ENCODE measurements at regions not wholly inside any gene's neighbourhood (a gene's known extent, or its start where the extent isn't known, plus 50 kb on each side); places are given as distances from the start of the nearest gene placed in this dataset.

DNA sequence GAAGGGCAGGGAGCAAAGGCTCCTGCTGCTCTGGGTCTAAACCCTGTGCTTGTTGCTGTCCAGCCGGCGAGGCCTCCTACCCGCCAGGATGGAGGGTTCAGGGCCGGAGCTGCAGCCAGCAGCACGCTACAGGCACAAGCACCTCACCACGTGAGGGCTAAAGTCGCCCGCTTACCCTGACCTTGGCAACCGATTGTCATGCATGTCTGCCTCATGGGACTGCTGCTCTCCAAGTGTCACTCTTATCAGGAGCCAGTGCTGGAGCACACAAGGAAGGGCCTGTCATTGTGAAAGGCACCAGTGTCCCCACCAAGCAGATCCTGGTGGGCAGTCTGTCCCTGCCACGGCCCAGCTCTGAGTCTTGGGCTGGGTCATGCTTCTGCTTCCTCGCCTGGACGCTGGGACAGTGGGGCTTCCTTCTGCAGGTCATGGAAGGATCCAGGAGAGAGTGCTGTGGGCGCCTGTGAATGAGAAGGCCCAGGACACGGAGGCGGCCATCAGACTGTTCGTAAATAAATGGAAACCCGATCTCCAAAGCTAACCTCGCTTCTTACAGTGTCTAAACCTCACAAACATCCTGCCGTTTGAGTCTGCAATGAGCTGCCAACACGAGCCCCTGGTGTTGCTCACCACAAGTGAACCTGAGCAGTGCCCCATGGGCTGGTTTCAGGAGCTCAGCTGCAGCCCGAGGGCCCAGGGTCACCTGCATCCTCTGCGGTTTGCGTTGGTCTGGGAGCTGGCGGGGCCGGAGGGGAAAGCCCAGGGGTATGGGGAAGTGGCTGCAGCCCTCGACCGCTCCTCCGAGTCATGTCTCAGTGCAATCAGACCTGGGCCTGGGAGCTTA, 58.2 kb upstream of the RXRA start:
- no peaks in the 10 kb centered on the region for H3K9me3 Mint-ChIP-seq
- H3K36me3 Mint-ChIP-seq (ENCODE audit: low read depth), result no peaks in the 10 kb centered on the region
- H3K27me3 Mint-ChIP-seq, result peaks cover 45% of the 10 kb centered on the region
- H3K4me1 Mint-ChIP-seq (ENCODE audit: low read depth), result no peaks in the 10 kb centered on the region
- H3K27ac Mint-ChIP-seq, result no peak overlapping the region
- H3K4me3 Mint-ChIP-seq, result no peak overlapping the region
- DNase-seq, result no peak

DNA sequence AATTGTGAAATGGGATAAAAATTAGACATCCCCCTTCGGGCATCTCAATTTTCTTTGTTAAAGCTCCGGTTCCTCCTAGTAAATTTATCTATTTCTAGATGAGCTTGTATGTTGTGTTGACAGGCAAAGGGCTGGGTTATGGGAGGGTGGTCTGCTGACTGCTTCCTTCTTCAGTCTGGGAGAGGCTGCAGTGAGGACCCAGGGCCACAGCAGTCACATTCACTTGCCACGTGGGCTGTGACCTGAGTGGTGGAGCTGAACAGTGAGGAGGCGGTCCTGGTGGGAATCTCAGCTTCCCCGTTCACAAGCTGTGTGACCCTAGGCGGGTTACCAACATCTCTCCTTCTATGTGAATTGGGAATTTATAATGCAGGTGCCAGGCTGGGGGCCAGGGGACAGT, 57.5 kb upstream of the RXRA start:
- Mint-ChIP-seq H3K27me3 (peaks cover 47% of the 10 kb centered on the region), H3K4me3 (no peak overlapping the region), H3K4me1 (ENCODE audit: low read depth) (no peaks in the 10 kb centered on the region), H3K27ac (no peak overlapping the region), H3K9me3 (no peaks in the 10 kb centered on the region), H3K36me3 (ENCODE audit: low read depth) (no peaks in the 10 kb centered on the region)
- DNase-seq, result no peak

DNA sequence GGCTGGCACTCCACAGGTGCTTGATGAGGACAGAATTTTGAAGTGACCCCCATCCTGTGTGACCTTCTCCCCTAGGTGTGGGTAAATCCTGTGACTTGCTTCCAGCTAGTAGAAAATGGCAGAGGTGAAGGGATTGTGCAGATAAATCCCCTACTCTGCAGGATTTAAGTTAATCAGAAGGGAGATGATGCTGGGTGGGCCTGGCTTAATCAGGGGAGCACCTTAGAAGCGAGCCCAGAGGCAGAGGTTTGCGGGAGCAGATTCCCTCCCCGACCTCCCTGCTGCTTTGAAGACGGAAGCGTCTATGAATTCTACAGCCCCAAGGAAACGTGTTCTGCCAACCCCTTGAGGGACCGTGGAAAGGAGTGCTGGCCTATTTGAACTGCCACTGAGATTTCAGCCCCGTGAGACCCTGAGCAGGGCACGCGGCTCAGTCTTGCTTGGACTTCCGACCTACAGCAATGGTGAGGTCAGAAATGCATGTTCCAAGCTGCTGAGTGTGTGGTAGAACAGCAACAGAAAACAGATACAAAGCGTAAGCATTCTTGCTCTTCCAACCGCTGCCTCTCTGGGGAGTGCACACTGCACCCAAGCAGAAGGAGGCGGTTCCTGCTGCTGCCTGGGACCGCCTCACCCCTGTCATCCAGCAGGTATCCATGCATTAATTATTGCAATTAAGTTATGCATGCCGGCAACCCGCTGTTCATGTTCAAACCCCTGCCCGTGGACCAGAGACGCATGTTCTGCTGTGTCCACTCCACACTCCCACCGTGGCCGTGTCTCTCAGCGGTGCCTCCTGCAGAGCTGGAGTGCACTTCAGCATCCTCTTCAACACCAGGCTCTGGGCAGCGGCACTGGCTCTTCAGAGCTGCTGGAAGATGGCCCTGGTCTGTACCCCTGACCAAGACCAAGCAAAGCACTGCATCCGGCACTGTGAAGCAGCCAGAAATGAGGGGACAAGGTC, 54.6 kb upstream of the RXRA start:
- Mint-ChIP-seq H3K27me3 (peaks cover 36% of the 10 kb centered on the region), H3K36me3 (ENCODE audit: low read depth) (no peaks in the 10 kb centered on the region), H3K27ac (no peak overlapping the region), H3K4me3 (no peak overlapping the region), H3K4me1 (ENCODE audit: low read depth) (no peaks in the 10 kb centered on the region), H3K9me3 (no peaks in the 10 kb centered on the region)
- DNase-seq, result no peak

DNA sequence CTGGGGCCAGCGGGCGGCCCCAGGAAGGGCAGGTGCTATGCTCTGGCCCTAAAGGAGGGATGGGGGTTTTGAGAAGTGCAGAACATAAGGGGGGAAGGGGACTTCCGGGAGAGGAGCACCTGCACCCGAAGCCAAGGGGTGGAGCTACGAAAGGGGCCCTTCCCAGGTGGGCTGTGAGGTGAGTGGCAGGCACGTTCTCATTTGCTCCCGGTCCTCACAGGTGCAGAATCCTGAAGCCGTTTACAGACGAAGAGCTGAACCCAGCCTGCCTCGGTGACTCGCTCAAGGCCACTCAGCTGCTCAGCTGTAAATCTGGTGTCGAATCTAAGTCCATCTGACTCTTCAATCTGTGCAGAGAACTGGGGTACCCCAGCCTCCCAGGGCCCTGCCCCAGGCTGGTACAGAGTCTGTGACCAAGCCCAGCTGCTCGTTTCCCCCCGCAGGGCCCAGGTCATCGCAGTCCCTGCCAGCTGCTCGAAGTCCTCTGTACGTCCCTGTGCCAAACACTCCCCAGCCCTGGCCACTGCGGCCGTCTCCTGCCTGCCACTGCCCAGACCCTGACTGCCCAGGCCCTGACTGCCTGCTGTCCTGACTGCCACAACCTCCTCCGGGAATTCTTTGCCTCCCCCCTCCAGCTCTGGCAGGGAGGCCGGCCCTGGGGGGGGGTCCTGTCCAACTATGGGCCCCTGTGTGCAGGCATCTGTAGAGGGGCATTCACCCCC, 53.8 kb upstream of the RXRA start:
- H3K27ac Mint-ChIP-seq, result no peak overlapping the region
- no peaks in the 10 kb centered on the region for H3K4me1 Mint-ChIP-seq (ENCODE audit: low read depth)
- no peaks in the 10 kb centered on the region for H3K36me3 Mint-ChIP-seq (ENCODE audit: low read depth)
- H3K9me3 Mint-ChIP-seq, result no peaks in the 10 kb centered on the region
- no peak for DNase-seq
- H3K27me3 Mint-ChIP-seq, result peaks cover 39% of the 10 kb centered on the region
- H3K4me3 Mint-ChIP-seq, result no peak overlapping the region

DNA sequence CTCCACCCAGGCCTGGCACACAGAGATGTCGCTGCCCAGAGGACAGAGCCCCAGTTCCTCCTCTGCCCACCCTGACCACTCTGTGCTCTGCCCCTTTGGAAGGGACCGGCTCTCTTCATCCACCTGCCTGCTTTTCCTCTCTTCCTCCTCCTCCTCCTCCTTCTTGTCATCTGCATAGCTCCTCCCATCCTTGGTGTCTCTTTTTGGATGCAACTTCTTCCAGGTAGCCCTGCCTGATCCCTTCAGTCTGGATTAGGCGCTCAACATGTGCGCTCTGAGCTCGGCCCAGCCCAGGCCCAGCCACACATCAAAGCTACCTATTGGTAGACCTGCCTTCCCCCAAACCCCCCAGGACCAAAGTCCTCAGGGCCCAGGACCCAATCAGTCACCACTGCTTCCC, 52.6 kb upstream of the RXRA start:
- no peaks in the 10 kb centered on the region for H3K36me3 Mint-ChIP-seq (ENCODE audit: low read depth)
- no peaks in the 10 kb centered on the region for H3K9me3 Mint-ChIP-seq
- H3K4me1 Mint-ChIP-seq (ENCODE audit: low read depth), result no peaks in the 10 kb centered on the region
- no peak for DNase-seq
- H3K27ac Mint-ChIP-seq, result no peak overlapping the region
- no peak overlapping the region for H3K4me3 Mint-ChIP-seq
- H3K27me3 Mint-ChIP-seq, result peaks cover 32% of the 10 kb centered on the region

DNA sequence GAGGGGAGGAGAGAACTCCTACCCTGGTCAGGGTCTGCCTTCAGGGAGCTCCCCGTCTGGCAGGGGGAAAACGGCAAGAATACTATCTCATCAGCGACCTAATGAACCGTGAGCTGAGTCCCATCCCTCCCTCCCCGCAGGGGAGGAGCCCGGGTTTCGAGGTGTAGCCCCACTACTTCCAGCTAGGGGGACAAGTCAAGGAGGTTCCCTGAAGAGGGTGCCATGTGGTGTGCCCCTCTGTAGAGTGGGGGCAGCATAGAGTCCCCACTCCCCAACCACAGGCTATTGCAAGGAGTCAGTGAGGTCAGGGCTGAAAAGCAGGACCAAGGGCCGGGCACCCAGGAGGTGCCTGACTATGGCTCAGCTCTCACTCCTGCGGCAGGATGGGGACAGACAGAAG, 50.9 kb upstream of the RXRA start:
- Mint-ChIP-seq H3K4me3 (no peak overlapping the region), H3K27me3 (peaks cover 28% of the 10 kb centered on the region), H3K27ac (no peak overlapping the region), H3K9me3 (no peaks in the 10 kb centered on the region), H3K4me1 (ENCODE audit: low read depth) (no peaks in the 10 kb centered on the region), H3K36me3 (ENCODE audit: low read depth) (no peaks in the 10 kb centered on the region)
- no peak for DNase-seq

DNA sequence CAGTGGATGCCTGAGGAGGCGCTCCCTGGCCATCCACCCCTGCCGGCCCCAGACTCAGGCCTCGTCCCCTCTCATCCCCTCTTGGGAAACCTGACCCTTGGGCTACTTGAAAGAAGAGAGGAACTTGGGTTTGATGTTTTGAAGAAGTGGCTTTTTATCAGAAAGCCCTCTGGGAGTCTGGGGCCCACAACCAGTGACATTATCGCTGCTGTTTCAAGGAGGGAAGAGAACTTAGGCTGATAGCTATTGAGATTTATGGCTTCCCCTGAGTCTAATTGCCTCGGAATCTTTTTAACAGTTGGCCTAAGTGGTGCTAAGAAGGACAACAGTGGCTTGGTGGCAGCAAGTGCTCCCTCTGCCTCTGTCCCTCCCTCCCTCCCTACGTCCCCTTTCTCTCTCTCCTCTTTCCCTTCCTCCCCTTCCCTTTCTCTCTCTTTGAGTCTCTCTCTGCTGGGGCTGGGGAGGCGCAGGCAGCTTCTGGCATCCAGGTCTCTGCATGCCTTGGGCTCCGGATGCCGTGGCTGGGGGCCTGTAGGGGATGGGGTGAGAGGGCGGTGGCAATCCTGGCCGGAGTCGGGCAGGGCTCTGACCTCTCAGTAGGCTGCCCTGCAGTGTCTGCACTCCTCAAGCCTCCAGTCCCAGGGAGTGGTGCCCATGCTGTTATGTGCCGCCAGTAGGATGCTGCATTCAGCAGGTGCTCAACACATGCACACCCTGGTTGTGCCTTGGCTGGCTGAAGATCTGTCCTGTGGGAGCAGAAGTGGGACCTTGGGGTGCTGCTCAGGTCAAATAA, 49.6 kb upstream of the RXRA start:
- Mint-ChIP-seq H3K4me1 (ENCODE audit: low read depth) (no peaks in the 10 kb centered on the region), H3K9me3 (no peaks in the 10 kb centered on the region), H3K4me3 (no peak overlapping the region), H3K27me3 (peaks cover 26% of the 10 kb centered on the region), H3K36me3 (ENCODE audit: low read depth) (no peaks in the 10 kb centered on the region), H3K27ac (no peak overlapping the region)
- no peak for DNase-seq

Measured in activated T-cell treated with anti-CD3 and anti-CD28 coated beads, Interleukin-2, amount 50 U/mL, for 24 hours (primary cell).